T-helper 2 cell (primary cell): ENCODE measurements at regions not wholly inside any gene's neighbourhood (a gene's known extent, or its start where the extent isn't known, plus 50 kb on each side); places are given as distances from the start of the nearest gene placed in this dataset.

ENCODE experiments used
- DNase-seq, 5 experiments: peaks; one replicate each; pipeline versions ENCODE4 v3.0.0 to v3.0.0-alpha.2; 2012 to 2022

DNA sequence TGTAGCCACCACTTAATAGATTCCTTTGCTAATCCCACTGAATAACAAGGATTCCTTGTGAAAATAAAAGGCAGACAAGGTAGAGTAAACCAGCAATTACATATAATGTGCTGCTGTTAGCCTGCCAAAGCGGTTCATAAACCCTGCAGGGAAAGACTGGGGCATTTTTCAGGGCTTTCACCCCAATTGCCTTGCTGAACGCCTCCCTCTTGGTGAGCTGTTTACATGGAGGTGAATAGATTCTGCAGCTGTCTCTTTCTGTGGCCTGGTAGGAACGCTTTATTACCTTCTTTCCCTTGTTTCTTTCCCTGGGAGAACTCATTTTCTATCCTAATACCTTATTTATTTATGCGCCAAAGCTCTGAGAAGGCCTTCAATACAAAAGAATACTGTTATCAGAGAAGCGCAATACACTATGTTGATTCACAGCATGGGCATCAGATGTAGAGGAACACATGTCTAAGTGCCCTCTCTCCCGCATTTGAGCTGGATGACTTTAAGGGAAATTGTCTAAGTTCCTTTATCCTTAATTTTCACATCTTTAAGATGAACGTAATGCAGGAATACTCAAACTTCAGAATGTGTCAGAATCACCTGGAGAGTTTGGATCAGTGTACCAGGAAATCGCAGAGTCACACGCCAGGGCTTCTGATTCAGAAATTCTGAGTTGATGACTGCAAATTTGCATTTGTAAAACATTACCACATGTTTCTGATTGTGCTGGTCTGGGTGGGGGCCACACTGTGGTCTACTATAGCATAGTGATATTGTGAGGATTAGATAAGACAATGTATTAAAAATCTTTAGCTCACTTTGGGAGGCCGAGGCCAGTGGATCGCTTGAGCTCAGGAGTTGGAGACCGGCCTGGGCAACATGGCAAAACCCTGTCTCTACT is 1203.8 kb downstream of the SORCS3 start:
- no peak for DNase-seq

GRCh38 chr10:105844241-105844640 is 1203.2 kb downstream of the SORCS3 start:
- DNase-seq, result no peak

- no peak for DNase-seq
These were observed 1202.7 kb downstream of the SORCS3 start for GRCh38 chr10:105843786-105844185.

DNA sequence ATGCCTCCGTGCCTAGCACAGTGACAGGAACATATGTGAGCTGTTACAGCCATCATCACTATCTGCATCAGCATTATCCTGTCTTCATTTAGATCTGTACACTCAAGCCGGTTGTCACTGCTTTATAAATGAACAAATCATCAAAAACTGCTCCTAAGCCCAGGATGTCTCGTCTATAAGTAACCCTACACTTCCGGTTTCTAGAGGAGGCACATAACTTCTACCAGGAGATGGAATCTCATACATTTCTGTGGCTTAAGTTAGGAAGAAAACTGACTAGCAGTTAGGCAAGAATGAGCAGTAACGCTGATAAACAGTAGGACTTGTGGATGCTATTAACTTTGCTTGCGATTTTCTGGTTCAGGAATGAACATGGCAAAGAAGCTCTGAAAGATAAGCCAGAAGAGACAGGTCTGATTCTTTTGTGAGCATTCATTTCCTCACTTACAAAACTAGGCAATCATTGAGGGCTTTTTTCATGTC is 1199.2 kb downstream of the SORCS3 start:
- DNase-seq, result no peak

DNA sequence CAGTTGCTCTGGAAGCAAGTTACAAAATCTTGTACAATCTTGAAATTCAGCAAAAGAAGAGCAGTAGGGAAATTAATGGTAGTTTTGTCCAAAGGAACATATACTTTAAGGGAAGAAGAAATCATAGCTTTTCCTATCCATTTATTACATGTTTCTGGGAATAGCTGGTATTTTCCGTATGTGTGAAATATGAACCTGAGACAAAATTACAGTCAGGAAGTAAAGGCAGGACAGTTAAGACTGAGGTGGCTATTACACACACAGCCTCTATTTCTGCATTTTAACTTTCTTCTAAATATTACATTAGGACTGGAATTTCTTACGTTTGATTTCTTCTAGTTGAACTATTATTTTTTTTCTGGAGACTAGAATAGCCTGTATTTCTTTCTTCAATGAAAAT is 1197.3 kb downstream of the SORCS3 start:
- DNase-seq, result no peak

- DNase-seq, result peak in 1 of 5 experiments; percentile 72
These were observed 1196.9 kb downstream of the SORCS3 start for GRCh38 chr10:105837951-105838350.

DNA sequence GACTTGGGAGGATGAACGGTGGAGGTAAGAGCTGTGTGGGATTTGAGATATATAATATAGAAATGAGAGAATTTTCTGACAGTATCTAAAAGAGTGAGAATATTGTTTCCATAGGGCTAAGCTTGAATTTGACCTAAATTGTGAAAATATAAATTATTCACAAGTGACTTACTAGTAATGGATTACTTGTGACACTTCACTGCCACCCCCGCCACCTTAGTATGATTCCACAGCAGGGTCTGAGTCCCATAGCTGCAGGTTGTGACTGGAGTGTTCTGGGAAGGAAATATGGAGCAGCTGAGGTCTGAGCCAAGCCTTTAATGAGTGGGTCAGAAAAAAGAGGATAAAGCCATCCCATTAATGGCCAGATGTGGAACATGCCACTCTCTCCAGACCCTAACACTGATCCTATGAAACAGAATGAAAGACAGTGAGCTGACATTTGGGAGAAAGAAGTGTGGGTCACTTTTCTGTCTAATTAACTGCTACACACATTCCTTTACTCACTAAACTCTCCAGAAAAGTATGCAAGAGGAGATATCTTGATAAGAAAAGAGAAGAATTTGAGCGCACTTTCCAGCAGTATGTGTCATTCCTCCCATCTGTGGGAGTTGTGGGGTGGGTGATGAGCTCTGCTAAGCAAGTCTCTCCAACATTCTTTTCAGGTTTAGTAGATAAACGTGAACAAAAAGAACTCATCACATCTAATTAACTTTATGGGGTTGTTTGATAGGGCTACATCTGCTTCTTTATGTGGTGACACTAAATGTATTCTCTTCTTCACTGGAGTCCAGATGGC is 1193.4 kb downstream of the SORCS3 start:
- DNase-seq, result no peak

DNA sequence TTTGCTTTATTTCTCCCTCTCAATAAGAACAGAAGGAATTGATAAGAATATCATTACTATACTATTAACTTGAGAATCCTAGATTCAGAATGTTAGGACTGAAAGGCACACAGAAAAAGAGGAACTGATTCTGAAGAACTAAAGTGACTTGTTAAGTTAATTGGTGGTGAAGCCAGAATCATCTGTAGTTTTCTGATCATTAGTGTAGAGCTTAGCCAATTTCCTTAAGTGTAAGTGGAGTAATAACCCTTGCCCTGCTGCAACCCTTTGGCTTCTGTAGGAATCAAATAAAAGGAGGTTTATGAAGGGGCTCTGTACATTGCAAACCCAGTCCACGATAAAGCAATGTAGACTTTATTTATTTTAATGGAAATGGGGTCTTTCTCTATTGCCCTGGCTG is 1186.0 kb downstream of the SORCS3 start:
- no peak for DNase-seq

GRCh38 chr10:105807935-105808587 is 1167.0 kb downstream of the SORCS3 start:
- DNase-seq, result no peak

DNA sequence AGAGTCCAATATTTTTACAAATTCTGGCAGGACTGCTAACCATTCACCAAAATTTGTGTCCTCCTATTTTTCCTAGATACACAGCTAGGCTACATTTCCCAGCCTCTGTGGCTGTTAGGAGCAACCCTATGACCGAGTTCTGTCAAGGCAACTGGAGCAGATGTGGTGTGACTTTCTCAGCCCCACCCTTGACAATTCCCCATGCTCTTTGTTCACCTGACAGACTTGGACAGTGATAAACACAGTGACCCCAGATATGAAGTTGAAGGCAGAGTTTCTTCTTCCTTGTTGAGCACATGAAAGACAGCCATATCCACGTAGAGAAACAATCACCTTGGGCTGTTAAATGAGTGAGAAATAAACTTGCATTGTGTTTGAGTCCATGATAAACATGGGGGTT is 1162.1 kb downstream of the SORCS3 start:
- DNase-seq, result no peak

GRCh38 chr10:105800641-105801040 is 1159.6 kb downstream of the SORCS3 start:
- DNase-seq, result no peak

DNA sequence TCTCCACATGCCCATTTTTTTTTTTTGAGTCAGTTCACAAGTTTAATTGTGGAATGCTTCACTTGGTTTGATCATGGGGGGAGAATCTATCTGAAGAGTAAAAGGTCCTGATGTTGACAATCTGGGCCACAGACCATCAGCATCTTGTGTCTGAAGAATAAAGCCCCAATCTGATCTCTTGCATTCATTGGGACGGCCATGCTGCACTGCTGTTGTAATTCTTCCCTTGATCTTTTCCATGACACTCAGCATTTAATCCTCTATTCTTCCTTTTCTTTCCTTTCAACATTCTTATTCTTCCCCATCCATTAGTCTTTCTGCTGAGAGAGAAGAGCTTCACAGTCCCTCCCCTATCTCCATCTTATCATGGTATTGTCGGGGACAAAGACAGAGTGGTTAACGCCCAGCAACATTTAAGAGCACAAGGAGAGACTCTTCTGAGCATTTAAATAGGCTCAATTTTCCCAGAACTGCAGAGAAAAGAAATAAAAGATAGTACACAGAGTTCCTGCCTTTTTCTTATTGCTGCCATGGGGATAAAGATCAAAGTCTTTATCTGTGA is 1157.3 kb downstream of the SORCS3 start:
- DNase-seq, result no peak

GRCh38 chr10:105797234-105797890 is 1156.3 kb downstream of the SORCS3 start:
- DNase-seq, result peak in 1 of 5 experiments; percentile 29

GRCh38 chr10:105793071-105793470 is 1152.0 kb downstream of the SORCS3 start:
- no peak for DNase-seq

GRCh38 chr10:105785721-105786120 is 1144.6 kb downstream of the SORCS3 start:
- no peak for DNase-seq

DNA sequence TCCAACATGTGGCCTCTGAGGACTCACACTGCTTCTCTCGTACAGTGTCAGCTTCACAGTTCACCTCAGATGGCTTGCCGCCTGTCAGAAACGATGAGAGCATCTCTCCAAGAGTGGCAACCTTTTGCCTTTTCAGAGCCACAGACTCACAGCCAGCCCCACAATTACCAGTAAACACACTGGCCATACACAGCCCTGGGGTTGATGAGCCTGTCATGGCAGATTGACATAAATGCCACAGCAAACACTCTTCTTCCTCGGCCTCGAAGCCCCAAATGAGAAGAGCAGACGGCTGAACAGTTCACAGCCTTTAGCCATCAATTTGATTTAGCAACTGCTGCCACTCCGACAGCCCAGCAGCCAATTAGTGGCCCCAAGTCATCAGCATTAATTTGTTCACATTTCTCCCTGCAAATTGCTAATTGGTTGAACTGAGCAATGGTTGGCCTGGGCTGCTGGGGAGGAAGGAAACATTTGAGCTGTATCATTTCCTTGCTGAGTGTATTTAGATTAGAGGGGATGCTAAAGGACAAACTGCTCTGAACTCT is 1142.9 kb downstream of the SORCS3 start:
- no peak for DNase-seq

- DNase-seq, result no peak
These were observed 1133.8 kb downstream of the SORCS3 start for GRCh38 chr10:105774881-105775280.

- no peak for DNase-seq
These were observed 1133.3 kb downstream of the SORCS3 start for GRCh38 chr10:105774351-105774750.

GRCh38 chr10:105770524-105771212 is 1129.6 kb downstream of the SORCS3 start:
- no peak for DNase-seq

GRCh38 chr10:105769248-105770184 is 1128.4 kb downstream of the SORCS3 start:
- no peak for DNase-seq
